RWPE1 (cell line): ENCODE measurements at regions not wholly inside any gene's neighbourhood (a gene's known extent, or its start where the extent isn't known, plus 50 kb on each side); places are given as distances from the start of the nearest gene placed in this dataset.

Experiments
- CTCF ChIA-PET: fragments of 350-600 bp; sonication (Branson Sonifier 250); formaldehyde crosslinking; extraction: SDS; loops from one replicate; lab custom pipeline; 2021; lab: Yijun Ruan, JAX
- POLR2A ChIA-PET: fragments of 400-600 bp; formaldehyde crosslinking; extraction: SDS; loops from one replicate; lab custom pipeline; 2020; ENCODE audit warnings: antibody characterized with exemption; ENCODE audit not compliant: low non-redundant PET; lab: Yijun Ruan, JAX
- DNase-seq: peaks from one replicate; pipeline ENCODE4 v3.0.0; 2012; ENCODE audit warnings: low spot score
- H3K27ac ChIP-seq: fragments of 450-650 bp; 2 replicates; pipeline ENCODE4 v1.5.1; 2017
- TF ChIP-seq, protein P1 (sequence below): fragments of 450-650 bp; conservative IDR thresholded peaks from 2 replicates; pipeline ENCODE4 v1.5.1; 2017; ENCODE audit warnings: low read depth, mild to moderate bottlenecking

DNA sequence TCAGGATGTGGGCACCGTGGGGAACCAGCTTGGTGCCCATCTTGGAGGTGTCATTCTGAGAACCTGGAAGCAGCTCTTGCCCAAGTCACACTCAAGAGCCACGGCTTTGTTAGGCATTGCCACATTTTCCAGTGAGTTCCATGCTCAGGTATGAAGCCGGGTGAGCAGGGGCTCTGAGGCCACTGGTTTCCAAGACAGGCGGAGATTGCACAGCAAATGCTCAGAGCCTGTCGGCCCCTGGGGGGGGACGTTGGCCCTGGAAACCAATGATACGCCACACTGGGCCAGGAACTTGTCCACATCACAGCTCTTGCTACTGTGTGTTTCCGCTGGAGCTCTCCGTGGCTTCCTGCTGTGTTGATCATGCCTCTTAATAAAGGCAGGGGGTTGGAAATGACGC lies 52.5 kb upstream of the SALL3 start:
- CTCF ChIA-PET: no interaction called here
- POLR2A ChIA-PET: no interaction called here
- TF ChIP-seq, protein P1, sequence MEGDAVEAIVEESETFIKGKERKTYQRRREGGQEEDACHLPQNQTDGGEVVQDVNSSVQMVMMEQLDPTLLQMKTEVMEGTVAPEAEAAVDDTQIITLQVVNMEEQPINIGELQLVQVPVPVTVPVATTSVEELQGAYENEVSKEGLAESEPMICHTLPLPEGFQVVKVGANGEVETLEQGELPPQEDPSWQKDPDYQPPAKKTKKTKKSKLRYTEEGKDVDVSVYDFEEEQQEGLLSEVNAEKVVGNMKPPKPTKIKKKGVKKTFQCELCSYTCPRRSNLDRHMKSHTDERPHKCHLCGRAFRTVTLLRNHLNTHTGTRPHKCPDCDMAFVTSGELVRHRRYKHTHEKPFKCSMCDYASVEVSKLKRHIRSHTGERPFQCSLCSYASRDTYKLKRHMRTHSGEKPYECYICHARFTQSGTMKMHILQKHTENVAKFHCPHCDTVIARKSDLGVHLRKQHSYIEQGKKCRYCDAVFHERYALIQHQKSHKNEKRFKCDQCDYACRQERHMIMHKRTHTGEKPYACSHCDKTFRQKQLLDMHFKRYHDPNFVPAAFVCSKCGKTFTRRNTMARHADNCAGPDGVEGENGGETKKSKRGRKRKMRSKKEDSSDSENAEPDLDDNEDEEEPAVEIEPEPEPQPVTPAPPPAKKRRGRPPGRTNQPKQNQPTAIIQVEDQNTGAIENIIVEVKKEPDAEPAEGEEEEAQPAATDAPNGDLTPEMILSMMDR: no peak
- no peak for DNase-seq
- no peak overlapping the region for H3K27ac ChIP-seq

DNA sequence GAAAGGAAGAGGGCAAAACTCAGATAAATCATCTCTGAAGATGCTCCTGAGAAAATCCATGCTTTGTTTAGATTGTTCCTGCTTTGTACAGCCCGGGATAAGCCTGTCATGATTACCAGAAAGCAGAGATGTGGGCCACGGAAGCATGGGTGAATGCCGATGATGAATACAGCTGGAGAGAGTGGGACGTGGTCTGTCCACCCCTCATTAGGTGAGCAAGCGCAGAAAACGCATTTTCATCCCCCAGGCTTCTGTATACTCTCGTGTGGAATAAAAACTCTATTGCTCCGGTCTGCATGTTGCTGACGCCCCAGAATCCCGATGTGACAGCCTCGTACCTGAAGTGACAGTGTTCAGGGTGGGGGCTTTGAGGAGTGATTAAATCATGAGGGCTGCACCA lies 52.0 kb upstream of the SALL3 start:
- POLR2A ChIA-PET: no interaction called here
- CTCF ChIA-PET: no interaction called here
- TF ChIP-seq, protein P1: no peak

DNA sequence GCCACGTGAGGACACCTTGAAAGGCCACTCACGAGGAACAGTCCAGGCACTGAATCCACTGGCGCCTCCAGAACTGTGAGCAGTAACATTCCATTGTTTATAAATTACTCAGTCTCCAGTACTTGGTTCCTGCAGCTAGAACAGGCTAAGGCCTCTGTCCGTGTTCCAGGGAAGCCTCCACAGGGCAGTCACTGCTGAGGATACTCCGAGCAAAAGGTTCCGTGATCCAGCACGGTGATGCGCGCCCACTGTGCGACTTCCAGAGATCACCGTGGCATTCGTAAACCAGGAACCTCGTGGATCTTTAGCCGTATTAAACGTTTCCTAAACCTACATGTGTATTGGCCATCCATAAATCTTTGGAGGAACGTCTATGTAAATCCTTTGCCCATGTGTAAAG lies 51.5 kb upstream of the SALL3 start:
- CTCF ChIA-PET: no interaction called here
- TF ChIP-seq, protein P1: no peak
- POLR2A ChIA-PET: no interaction called here
- no peak for DNase-seq
- H3K27ac ChIP-seq: no peak overlapping the region

More for the DNA sequence above, 52.0 kb upstream of the SALL3 start:
- H3K27ac ChIP-seq: no peak overlapping the region
- no peak for DNase-seq

DNA sequence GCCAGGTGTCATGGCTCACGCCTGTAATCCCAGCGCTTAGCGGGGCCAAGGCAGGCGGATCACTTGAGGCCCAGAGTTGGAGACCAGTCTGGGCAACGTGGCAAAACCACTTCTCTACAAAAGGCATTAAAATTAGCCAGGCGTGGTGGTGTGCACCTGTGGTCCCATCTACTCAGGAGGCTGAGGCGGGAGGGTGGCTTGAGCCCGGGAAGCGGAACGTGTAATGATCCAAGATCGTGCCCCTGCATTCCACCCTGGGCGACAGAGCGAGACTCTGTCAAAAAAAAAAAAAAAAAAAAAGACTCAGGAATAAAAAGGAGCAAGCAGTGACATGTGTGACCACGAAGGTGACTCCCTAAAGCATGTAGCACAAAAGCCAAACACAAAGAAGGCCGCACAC lies 50.1 kb upstream of the SALL3 start:
- no peak overlapping the region for H3K27ac ChIP-seq
- DNase-seq: no peak
- ChIA-PET POLR2A (no interaction called here), CTCF (no interaction called here)
- TF ChIP-seq, protein P1: no peak
